Thyroid gland (tissue), 4 donors: ENCODE measurements at regions not wholly inside any gene's neighbourhood (a gene's known extent, or its start where the extent isn't known, plus 50 kb on each side); places are given as distances from the start of the nearest gene placed in this dataset.

Experiments used
- POLR2A ChIP-seq, 2 donors: fragments of 450-650 bp; IDR thresholded peaks; one replicate each; pipeline ENCODE4 v1.6.1; 2017; ENCODE audit warnings: antibody characterized with exemption in 2 of 2, mild to moderate bottlenecking in 2 of 2, moderate library complexity in 1 of 2
- TF ChIP-seq, protein P1 (sequence below), 6 experiments: fragments of 200-600 bp in 3 of 6; fragments of 450-650 bp in 3 of 6; sonication (generic) in 3 of 6; IDR thresholded peaks; one replicate each; pipeline ENCODE4 v1.5.1; 2016 to 2019; ENCODE audit warnings: antibody characterized with exemption in 6 of 6, mild to moderate bottlenecking in 2 of 6, inconsistent platforms in 1 of 6, moderate library complexity in 1 of 6

DNA sequence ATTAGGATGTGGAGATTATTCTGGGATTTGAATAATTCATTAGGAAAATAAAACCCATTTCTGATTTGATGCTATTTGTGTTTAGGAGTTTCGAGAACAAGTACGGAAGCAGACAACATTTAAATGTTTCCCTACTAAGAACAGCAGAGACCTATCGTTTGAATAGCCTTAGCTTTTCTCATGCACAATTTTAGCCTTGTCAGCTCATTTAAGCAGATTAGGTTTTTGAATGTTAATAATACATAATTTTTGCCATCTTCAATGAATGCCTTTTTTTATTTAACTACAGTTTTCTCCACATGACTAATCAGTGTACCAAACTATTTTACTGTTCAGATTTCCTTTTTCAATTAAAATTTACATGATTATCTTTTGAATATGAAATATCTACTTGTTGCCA is 592.0 kb downstream of the BCKDHB start:
- TF ChIP-seq, protein P1, sequence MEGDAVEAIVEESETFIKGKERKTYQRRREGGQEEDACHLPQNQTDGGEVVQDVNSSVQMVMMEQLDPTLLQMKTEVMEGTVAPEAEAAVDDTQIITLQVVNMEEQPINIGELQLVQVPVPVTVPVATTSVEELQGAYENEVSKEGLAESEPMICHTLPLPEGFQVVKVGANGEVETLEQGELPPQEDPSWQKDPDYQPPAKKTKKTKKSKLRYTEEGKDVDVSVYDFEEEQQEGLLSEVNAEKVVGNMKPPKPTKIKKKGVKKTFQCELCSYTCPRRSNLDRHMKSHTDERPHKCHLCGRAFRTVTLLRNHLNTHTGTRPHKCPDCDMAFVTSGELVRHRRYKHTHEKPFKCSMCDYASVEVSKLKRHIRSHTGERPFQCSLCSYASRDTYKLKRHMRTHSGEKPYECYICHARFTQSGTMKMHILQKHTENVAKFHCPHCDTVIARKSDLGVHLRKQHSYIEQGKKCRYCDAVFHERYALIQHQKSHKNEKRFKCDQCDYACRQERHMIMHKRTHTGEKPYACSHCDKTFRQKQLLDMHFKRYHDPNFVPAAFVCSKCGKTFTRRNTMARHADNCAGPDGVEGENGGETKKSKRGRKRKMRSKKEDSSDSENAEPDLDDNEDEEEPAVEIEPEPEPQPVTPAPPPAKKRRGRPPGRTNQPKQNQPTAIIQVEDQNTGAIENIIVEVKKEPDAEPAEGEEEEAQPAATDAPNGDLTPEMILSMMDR (IDR thresholded peaks at IDR 0.05) = no peak
- TF ChIP-seq POLR2A (IDR thresholded peaks at IDR 0.05) = no peak
